ENCODE measurements at regions not wholly inside any gene's neighbourhood (a gene's known extent, or its start where the extent isn't known, plus 50 kb on each side); places are given as distances from the start of the nearest gene placed in this dataset.

DNA sequence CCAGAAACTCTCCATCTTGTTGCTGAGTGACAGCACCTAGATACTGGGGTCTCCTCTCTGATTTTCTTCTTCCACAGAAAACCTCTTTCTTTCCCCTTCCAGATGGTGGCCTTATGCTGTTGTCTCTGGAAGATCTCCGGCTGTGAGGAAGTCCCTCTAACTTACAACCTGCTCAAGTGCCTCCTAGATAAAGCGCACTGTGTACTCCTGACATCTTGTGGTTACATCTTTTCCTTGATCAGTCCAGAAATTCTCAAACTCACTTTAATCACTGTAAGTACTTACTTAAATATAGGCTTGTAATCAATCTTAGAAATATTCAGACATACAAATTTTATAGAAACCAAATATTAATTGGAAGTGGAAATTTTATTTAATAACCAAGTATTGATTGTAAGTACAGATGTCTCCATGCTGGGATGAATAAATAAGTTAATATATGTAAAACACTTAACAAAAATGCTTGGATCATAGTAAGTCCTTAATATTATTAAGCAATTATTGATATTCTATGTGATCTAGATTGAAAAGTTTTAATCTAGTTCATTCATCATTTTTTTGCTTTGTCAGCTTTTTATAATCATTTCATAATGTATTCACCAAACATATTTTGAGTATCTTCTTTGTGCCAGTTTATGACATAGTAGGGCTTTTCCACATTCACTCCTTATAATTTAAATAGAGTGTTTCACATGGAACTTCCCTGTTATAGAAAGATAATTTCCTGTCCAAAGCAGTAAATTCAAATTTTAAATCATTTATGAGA is 1381.4 kb upstream of the CDH6 start:
- no peak for DNase-seq (ENCODE audit: low read depth)

DNA sequence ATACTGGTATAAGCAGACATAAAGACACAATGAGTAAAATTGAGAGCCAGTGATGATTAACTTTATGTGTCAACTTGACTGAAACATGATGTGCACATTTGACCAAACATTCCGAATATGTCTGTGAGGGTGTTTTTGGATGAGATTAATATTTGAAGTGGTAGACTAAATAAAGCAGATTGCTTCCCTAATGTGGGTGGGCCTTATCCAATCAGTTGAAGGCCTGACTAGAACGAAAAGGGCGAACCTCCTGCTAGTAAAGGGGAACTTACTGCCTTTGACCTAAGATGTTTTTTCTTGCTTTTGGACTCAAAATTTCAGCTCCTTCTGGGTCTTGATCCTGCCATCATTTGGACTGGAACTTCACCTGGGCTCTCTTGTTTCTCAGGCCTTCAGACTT is 1387.7 kb upstream of the CDH6 start:
- no peak for DNase-seq (ENCODE audit: low read depth)

DNA sequence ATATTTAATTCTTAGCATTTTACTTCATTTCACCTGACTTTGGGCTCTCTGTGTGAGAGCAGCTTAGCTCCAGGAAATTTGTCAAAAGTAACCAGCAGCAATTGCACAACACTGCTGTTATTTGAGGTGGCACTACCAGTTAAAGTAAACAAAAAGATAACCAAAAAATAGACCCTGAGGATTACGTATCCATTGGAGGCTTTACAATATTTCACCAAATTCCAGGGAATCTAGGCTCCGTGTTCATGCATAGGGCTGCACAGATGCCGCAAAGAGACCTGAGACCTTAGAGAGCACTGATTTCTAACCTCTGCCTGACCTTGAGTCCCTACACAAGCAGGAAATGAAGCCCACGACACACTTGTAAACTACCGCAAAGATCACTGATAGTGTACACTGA is 1392.7 kb upstream of the CDH6 start:
- DNase-seq (ENCODE audit: low read depth), result no peak

DNA sequence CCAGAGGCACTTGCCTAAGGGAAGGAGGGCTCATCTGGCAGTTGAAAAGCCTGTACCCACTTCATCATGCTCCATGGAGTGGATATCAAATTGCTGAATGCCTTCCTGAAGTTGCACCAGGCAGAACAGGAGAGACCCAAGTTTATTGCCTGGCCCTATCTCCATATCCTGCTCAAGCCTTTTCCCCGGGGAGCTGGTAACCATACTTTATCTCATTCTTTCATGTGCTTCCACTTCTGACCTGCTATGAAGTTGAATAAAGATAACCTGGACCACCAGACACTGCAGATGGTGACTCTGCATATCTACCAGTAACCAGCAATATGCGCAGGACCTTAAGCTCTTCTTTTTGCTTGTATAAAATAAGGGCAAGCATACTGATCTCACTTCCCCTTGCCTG is 1397.5 kb upstream of the CDH6 start:
- DNase-seq (ENCODE audit: low read depth), result no peak

DNA sequence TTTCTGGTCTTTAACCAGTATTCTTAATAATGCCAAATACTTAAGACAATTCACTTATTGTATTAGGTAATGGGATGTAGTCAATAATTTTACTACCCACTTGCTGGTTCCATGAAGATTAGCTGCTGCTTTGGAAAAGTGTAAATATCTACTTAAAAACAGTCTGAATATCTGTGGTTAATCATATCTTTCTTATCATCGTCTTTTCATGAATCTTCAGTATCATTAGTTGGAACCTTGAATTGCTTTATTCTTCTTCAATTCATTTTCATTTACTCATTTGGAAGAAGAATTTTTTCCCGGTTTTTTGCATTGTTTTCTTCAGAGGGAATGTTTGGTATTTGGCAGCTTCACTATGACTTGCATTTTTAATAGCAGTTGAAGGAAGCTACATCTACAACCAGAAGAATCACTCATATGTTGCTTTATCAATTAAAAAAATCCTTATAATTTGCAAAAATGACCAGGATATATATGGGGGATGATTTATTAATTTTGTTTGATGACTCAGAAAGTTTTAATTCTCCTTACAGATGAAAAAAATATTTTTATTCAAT is 1398.3 kb upstream of the CDH6 start:
- no peak for DNase-seq (ENCODE audit: low read depth)

DNA sequence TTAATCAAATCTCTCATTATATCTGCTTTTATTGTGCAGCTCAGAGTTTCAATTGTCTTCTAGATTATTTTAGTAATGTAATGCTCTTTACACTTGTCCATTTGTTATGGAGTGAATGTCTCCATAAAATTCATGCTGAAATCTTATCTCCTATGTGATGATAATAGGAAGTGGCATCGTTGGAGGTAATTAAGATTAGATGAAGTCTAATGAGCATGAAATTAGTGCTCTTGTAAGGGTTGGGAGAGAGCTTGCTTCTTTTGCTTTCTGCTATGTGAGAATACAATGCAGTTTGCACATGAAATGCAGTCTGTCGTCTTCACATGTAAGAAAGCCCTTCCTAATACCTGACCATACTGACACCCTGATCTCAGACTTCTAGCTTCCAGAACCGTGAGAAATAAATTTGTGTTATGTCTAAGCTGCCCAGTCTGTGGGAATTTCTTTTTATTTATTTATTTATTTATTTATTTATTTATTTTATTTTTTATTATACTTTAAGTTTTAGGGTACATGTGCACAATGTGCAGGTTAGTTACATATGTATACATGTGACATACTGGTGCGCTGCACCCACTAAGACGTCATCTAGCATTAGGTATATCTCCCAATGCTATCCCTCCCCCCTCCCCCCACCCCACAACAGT is 1399.2 kb upstream of the CDH6 start:
- DNase-seq (ENCODE audit: low read depth), result no peak

DNA sequence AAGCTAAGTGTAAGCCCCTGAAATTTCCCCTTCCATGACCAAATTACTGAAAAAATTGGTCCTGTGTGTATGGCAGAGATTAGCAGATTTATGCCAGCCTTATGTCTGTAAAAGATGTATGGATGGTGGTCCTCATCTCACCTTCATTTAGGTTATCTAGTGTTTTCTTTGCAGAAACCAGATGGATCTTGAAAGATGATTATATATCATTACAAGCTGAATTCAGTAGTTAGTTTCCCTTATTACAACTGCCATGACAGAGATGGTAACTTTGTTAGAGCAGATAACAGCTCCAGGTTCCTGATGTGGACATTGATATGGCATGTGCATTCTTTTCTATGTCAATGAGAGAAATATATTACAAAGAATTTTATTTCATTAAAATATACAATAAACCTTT is 1403.2 kb upstream of the CDH6 start:
- no peak for DNase-seq (ENCODE audit: low read depth)

DNA sequence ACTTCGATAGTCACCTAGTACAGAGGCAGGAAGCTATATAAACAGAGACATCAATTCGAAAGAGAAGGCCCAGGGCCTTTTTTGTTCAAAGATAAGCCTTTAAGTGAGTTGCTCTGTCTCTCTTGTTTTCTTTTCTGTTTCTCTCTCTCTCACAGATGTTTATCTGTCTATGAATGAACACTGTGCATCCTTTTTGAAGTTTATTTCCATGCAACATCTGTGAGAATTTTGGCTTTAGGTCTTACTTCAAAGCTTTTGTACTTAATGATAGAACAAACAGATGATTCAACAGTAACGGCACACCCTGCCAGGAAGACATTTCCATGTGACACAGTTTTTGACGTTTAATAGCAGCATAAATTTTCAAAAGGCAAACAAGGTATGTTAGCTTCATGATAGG is 1413.1 kb upstream of the CDH6 start:
- DNase-seq (ENCODE audit: low read depth), result no peak

DNA sequence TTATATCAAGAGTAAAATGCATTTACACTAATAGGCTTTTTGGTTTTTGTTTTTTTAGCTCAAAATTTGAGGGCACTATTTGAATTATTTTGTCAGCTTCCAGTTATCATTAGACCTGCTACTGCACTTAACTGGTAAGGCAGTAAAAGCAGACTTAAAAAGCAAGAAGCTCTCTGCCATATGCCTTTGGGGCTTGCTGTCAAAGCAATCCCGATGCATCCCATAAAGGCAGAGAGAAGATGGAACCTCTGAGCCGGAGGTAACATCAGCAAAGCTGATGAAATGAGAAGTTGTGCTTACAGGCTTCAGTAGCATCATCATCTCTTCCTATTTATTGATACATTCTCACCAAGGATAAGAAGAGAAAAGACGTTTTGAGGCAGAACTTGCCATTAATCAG is 1414.3 kb upstream of the CDH6 start:
- no peak for DNase-seq (ENCODE audit: low read depth)

DNA sequence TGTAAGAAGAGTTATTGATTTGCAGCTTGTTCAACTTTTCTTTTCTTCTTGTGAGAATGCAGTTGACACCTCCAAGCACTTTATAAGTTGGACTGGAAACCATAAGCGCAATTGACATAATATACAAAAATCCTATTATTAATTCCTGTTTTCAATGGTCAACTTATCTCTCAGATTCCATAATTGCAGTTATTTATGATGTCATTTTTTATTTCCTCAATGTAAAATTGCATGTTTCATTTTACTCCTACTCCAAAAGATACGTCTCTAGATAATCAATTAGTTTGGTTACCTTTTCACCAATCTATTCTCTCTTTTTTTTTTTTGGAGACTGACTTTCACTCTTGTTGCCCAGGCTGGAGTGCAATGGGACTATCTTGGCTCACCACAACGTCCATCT is 1416.1 kb upstream of the CDH6 start:
- DNase-seq (ENCODE audit: low read depth), result no peak

DNA sequence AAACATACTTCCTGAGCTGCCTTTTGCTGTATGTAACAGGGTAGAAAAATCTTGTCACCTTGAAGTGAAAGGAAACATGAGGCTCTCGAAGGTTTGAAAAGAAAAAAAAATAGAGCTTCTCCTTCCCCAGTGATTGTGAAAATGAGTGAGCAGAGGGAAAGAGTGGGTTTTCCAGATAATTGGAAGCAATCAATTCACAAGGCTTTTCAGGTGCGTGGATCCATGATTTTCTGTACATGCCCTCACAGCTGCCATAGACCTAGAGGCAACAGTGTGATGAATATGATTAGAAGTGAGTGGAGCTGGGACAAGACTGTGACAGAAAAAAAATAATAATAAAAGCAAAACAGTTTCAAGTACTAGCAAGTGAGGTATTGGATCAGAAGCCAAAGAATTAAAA is 1422.5 kb upstream of the CDH6 start:
- no peak for DNase-seq (ENCODE audit: low read depth)

DNA sequence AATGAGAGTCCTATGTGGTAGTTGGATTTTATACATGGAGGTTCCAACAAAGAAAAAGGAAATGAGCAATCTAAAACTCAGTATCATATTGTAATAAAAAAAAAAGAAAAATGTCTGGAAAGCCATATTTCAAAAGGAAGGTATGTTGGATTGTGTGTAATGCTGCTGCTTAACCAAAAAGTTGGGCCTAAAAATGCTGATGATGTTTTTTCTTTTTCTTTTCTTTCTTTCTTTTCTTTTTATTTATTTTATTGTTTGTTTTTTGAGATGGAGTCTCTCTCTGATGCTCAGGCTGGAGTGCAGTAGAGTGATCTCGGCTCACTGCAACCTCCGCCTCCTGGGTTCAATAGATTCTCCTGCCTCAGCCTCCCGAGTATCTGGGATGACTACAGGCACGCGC is 1424.0 kb upstream of the CDH6 start:
- no peak for DNase-seq (ENCODE audit: low read depth)

DNA sequence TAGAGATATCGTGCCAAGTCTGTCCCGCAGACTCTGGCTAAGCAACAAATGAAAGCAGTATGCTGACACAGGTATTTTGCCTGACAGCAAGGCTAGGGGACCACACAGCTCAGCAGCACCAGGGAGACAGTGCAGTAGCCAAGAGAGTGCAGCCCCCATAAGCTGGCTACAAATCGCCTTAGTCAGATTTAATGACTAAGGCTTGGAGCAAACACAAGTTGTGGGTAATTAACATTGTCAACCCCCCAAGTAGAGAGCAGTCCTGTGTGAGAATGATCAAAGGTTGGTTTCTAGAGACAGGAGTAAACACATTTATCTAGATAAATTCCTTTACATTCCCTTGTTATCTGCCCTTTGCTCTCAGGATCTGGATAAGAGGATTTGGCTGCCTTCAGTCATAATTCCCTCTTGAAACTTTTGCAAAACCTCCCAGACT is 1434.5 kb upstream of the CDH6 start:
- DNase-seq (ENCODE audit: low read depth), result no peak

DNA sequence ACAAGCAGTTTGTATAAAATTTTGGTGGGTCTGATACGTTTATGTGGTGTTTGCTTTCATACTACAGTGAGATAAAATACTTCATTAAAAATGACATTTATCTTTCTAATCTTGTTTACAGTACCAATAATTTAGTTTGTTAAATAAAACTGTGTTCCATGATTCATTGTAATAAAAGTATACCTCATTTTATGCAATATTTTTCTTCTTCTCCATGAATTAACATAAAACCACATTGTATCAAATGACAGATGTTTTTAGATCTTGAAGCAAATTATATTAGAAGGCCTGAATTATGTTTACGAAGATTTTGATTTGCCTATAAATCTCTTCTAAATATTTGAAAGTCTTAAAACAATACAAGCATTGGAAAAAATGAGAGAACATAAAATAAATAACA is 1443.0 kb upstream of the CDH6 start:
- no peak for DNase-seq (ENCODE audit: low read depth)

DNA sequence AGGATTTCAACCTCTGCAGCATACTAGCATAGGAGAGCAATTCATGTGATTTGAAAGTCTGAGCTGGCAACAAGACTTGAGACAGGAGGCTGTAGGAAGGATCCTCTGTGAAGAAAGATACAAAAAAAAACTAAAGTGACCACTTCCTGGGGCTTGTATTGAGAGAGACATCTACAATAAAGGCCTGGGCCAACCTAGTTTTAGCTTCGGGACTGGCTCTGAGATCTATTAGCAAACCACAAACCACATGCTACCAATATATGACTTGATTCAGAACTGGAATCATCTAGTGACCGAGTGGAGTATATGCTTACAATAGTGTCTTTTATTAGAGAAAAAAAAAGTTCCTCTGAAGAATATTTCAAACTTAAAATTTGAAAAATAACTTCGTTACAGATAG is 1448.9 kb upstream of the CDH6 start:
- DNase-seq (ENCODE audit: low read depth), result no peak

DNA sequence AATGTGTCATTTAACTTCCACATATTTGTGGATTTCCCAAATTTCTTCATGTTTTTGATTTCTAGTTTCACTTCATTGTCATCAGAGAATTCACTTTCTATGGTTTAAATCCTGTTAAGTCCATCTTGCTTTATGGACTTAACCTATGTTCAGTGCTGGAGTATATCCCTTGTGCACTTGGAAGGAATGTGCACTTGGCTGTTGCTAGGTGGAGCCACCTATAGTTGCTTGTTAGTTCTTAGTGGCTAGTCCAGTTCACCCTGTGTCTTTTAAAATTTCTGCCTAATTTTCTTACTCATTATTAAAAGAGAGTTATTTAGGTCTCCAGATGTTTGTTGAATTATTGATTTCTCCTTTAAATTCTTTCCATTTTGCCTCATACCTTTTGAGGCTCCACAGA is 1472.5 kb upstream of the CDH6 start:
- DNase-seq (ENCODE audit: low read depth), result no peak

DNA sequence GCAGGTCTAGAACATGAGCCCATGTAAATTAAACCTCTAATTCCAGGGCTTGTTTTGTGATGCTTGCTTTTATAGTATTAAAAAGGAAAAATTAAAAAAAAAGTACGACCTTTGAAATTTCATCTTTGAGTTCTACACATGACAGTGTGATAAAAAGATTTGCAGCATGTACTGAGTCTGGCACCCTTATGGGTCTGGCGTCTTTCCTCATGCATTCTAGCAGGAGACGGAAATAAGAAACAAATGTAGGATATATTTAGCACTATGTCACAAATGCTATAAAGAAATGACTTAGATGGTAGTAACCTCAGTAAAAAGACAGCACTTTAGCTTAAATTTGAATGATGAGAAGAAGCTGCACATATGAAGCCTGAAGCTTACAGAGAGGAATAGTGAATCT is 1474.3 kb upstream of the CDH6 start:
- DNase-seq (ENCODE audit: low read depth), result no peak

DNA sequence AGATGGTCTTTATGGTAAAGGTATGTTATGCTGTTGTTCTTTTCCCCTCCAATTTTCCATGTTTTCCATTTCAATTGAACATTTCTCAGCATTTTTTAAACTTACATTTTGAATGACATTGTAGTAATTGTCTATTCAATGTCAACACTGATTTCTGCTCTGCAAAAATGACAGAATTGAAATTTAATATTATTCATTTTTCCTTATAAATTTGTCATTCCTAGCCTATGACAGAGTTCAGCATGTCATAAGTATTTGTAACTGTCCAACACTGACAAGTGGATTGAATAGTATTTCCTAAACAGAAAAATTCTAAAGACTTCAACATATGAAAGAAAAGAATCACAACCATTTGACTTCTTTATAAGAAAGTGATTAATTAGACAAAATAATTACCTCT is 1478.3 kb upstream of the CDH6 start:
- DNase-seq (ENCODE audit: low read depth), result no peak

DNA sequence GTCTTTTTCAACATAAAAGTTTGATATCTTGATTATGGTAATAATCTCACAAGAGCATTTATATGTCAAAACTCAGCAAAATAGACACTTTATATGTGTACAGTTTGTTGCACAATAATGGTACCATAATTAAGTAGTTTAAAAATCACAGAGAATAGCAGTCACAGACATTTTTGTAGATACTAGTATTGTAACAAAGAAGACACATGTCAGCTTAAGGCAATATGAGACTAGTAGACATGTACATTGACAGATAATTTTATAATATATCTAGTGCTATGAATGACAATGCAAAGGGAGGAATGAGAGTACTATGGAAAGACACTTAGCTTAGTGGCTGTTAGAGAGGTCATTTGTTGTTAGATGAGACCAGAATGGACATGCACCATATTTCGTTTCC is 1490.6 kb upstream of the CDH6 start:
- DNase-seq (ENCODE audit: low read depth), result no peak

DNA sequence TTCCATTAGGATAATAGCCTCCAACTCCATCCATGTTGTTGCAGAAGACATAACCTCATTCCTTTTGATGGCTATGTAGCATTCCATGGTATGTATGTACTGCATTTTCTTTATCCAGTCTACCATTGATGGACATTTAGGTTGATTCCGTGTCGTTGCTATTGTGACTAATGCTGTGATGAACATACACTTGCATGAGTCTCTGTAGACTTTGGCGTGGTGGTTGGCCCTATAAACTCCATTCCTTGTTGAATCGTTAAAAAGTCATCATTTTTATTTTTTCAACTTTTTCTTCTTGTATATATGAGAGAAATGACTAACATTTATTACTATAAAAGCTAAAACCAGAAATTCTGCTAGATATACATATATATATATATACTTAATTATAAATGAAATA is 1491.9 kb upstream of the CDH6 start:
- DNase-seq (ENCODE audit: low read depth), result no peak

DNA sequence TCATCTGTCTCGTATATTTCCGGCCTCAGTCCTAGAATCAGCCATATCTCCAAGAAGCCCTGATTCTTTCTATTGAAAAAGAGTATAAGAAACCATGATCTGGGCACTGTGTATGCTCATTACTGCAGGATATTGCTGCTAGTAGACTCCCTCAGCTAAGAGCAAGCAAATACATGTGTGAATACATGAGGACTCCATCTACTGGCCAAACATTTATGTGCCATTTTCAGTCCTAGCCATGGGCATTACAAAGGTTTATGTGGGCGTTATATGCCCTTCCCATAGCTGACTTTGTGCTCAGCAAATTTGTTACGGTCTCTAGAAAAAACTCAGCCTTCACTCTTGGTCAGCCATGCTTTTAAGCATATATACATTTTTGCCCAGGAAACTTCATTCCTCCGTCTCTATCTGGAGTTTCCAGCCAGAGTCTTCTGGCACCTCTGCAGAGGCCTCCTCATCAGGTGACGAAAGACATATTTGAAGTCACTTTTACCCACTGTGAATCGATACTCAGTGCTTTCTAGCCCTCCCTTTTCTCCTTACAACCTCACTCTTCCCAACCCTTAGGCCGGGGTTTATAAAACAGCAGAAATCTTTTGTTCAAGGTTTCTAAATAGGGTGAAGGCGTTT is 1495.6 kb upstream of the CDH6 start:
- no peak for DNase-seq (ENCODE audit: low read depth)

DNA sequence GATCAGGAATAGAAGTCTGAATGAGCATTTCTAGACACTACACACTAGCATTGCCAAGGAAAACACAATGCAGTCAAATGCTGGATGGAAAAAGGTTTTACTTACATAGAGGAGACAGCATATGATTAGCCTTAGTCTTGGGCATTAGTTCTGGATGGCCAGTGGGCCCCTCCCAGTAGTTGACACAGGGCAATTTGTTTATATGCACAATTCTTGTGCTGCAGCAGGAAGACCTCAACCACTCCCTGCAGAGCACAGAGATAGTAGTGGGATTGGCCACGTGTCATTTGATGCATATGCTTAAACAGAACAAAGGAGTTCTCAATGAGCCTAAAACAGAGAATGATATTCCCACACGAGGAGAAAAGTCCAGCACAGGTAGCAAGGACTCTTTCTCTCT is 1496.2 kb upstream of the CDH6 start:
- no peak for DNase-seq (ENCODE audit: low read depth)

DNA sequence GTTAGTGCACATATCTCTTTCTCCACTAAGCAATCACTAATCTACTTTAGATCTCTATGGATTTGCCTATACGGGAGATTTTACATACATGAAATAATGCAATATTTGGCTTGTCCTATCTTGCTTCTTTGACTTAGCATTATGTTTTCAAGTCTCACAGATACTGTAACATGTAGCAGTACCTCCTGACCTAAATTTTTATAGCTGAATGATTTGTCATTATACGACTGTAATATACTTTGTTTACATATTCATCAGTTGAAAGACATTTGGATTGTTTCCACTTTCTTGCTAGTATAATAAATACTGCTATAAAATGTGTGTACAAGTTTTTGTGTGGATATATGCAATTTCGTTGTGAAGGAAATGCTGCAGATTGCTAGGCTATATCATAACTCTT is 1520.8 kb upstream of the CDH6 start:
- DNase-seq (ENCODE audit: low read depth), result no peak

All from stromal cell of bone marrow (primary cell).